IMR-90 (cell line): ENCODE measurements at regions not wholly inside any gene's neighbourhood (a gene's known extent, or its start where the extent isn't known, plus 50 kb on each side); places are given as distances from the start of the nearest gene placed in this dataset.

Experiments used
- ATAC-seq: fragments of 200-7000 bp; cut with Tn5 transposase; 2 replicates; pipeline ENCODE4 v1.9.1; 2020; ENCODE audit warnings: low read depth, mild to moderate bottlenecking, moderate library complexity
- BruUV-seq: library from RNA; stranded (reverse); fragments of 400-500 nt; replicated peaks from 2 replicates; lab custom pipeline; 2021; lab: Mats Ljungman, UMichigan
- CTCF ChIA-PET: fragments of 300-600 bp; formaldehyde crosslinking; extraction: SDS; loops from one replicate; lab custom pipeline; 2021; ENCODE audit warnings: antibody characterized with exemption; lab: Yijun Ruan, JAX
- POLR2A ChIA-PET: fragments of 300-600 bp; sonication (Branson Sonifier 250); formaldehyde crosslinking; loops from one replicate; lab custom pipeline; 2022; ENCODE audit warnings: antibody characterized with exemption; ENCODE audit not compliant: unreplicated experiment; lab: Charles Lee
- DNase-seq: peaks from one replicate; pipeline ENCODE4 v3.0.0; 2013
- H2AFZ ChIP-seq: replicated peaks from 2 replicates; pipeline ENCODE3; 2013; ENCODE audit warnings: low read length, mild to moderate bottlenecking; ENCODE audit not compliant: poor library complexity
- H2AK5ac ChIP-seq: 2 replicates; pipeline ENCODE4 v1.6.1; 2013; ENCODE audit warnings: low read depth, low read length, inconsistent platforms
- H2AK9ac ChIP-seq: replicated peaks from 2 replicates; pipeline ENCODE3; 2013; ENCODE audit warnings: mild to moderate bottlenecking, low read depth, low read length, moderate library complexity; ENCODE audit not compliant: poor library complexity
- H2BK120ac ChIP-seq: 2 replicates; pipeline ENCODE4 v1.6.1; 2013; ENCODE audit warnings: low read depth, low read length, inconsistent platforms
- H2BK15ac ChIP-seq: 3 replicates; pipeline ENCODE4 v1.6.1; 2013; ENCODE audit warnings: low read depth, low read length, inconsistent platforms
- H2BK20ac ChIP-seq: 2 replicates; pipeline ENCODE4 v1.6.1; 2013; ENCODE audit warnings: low read depth, mild to moderate bottlenecking, inconsistent platforms, low read length, moderate library complexity
- H2BK5ac ChIP-seq: 2 replicates; pipeline ENCODE4 v1.6.1; 2013; ENCODE audit warnings: mild to moderate bottlenecking, low read depth, low read length, inconsistent platforms; ENCODE audit not compliant: poor library complexity, severe bottlenecking
- H3K14ac ChIP-seq: replicated peaks from 2 replicates; pipeline ENCODE4 v1.6.1; 2013; ENCODE audit warnings: low read depth, low read length, inconsistent platforms
- H3K18ac ChIP-seq: 2 replicates; pipeline ENCODE4 v1.6.1; 2013; ENCODE audit warnings: low read depth, low read length, control low read depth
- H3K23ac ChIP-seq: 2 replicates; pipeline ENCODE4 v1.6.1; 2013; ENCODE audit warnings: low read depth, low read length, inconsistent platforms
- H3K27ac ChIP-seq: 2 replicates; pipeline ENCODE4 v1.5.1; 2013; ENCODE audit warnings: mild to moderate bottlenecking, control low read depth, low read length; ENCODE audit not compliant: insufficient read depth
- H3K27me3 ChIP-seq: 2 replicates; pipeline ENCODE4 v1.6.1; 2013; ENCODE audit warnings: low read length; ENCODE audit not compliant: control insufficient read depth, insufficient read depth
- H3K36me3 ChIP-seq: 2 replicates; pipeline ENCODE4 v1.6.1; 2013; ENCODE audit warnings: low read length, mixed read lengths; ENCODE audit not compliant: control insufficient read depth, insufficient read depth
- H3K4ac ChIP-seq: 2 replicates; pipeline ENCODE4 v1.6.1; 2013; ENCODE audit warnings: low read depth, low read length, inconsistent platforms
- H3K4me1 ChIP-seq: 2 replicates; pipeline ENCODE4 v1.6.1; 2013; ENCODE audit warnings: low read length, mixed read lengths; ENCODE audit not compliant: control insufficient read depth, insufficient read depth
- H3K4me2 ChIP-seq: 2 replicates; pipeline ENCODE4 v1.6.1; 2013; ENCODE audit warnings: low read depth, mild to moderate bottlenecking, control low read depth, low read length, moderate library complexity
- H3K4me3 ChIP-seq: 2 replicates; pipeline ENCODE4 v1.5.1; 2013; ENCODE audit warnings: low read depth, mild to moderate bottlenecking, control low read depth, low read length, moderate library complexity; ENCODE audit not compliant: insufficient read depth
- H3K56ac ChIP-seq: 2 replicates; pipeline ENCODE4 v1.6.1; 2013; ENCODE audit warnings: low read length, inconsistent platforms; ENCODE audit not compliant: insufficient read depth; ENCODE audit errors: extremely low read depth
- H3K79me1 ChIP-seq, 2 experiments: 2 replicates each; pipeline ENCODE4 v1.6.1; 2013; ENCODE audit warnings: low read length in 2 of 2, inconsistent platforms in 1 of 2, low read depth in 1 of 2
- H3K9ac ChIP-seq: 2 replicates; pipeline ENCODE4 v1.6.1; 2013; ENCODE audit warnings: low read depth, low read length, control low read depth
- H3K9me1 ChIP-seq: 2 replicates; pipeline ENCODE4 v1.6.1; 2013; ENCODE audit warnings: low read length, inconsistent platforms; ENCODE audit not compliant: insufficient read depth
- H3K9me3 ChIP-seq: 2 replicates; pipeline ENCODE4 v1.6.1; 2013; ENCODE audit warnings: low read length; ENCODE audit not compliant: control insufficient read depth, insufficient read depth
- H4K20me1 ChIP-seq: 2 replicates; pipeline ENCODE4 v1.6.1; 2013; ENCODE audit warnings: low read length, inconsistent platforms; ENCODE audit not compliant: insufficient read depth
- H4K5ac ChIP-seq: 2 replicates; pipeline ENCODE4 v1.6.1; 2013; ENCODE audit warnings: mild to moderate bottlenecking, low read depth, low read length, control low read depth
- H4K8ac ChIP-seq, 2 experiments: 2 replicates each; pipeline ENCODE4 v1.6.1; 2013; ENCODE audit warnings: low read depth in 2 of 2, low read length in 2 of 2, control low read depth in 1 of 2, inconsistent platforms in 1 of 2
- H4K91ac ChIP-seq: 2 replicates; pipeline ENCODE4 v1.6.1; 2013; ENCODE audit warnings: low read depth, low read length, inconsistent platforms; ENCODE audit not compliant: insufficient read depth
- BHLHE40 ChIP-seq: fragments of 150-350 bp; IDR thresholded peaks from 2 replicates; pipeline ENCODE4 v1.6.1; 2016; ENCODE audit warnings: mild to moderate bottlenecking, low read depth, low read length
- MXI1 ChIP-seq: IDR thresholded peaks from 2 replicates; pipeline ENCODE4 v1.6.1; 2012; ENCODE audit warnings: low read depth, mild to moderate bottlenecking, low read length, moderate library complexity, borderline replicate concordance
- POLR2A ChIP-seq: IDR thresholded peaks from 2 replicates; pipeline ENCODE4 v1.6.1; 2012; ENCODE audit warnings: mild to moderate bottlenecking, low read depth, low read length
- RCOR1 ChIP-seq: IDR thresholded peaks from 2 replicates; pipeline ENCODE4 v1.6.1; 2012; ENCODE audit warnings: mild to moderate bottlenecking, low read length, improper control_type of control experiment; ENCODE audit not compliant: insufficient replicate concordance
- RFX5 ChIP-seq: IDR thresholded peaks from 2 replicates; pipeline ENCODE4 v1.8.0; 2012; ENCODE audit warnings: low read depth, mild to moderate bottlenecking, low read length, moderate library complexity
- WGBS, 2 experiments: methylation state at CpG; one replicate each; pipeline versions ENCODE4 v1.1.5 to v1.1.7; 2013; ENCODE audit warnings: missing lambda C conversion rate in 2 of 2; ENCODE audit not compliant: insufficient read length in 1 of 2; ENCODE audit errors: extremely low coverage in 2 of 2; 5-methylcytosine and 5-hydroxymethylcytosine counted together
- dilution Hi-C: fragments of 300-500 bp; cut with HindIII; formaldehyde crosslinking; loops from one replicate; pipeline ENCODE4 v1.14.3; 2018; ENCODE audit warnings: low sequenced_read_pairs; ENCODE audit not compliant: unreplicated experiment
- in situ Hi-C: fragments of 300-500 bp; cut with MboI; formaldehyde crosslinking; loops from 3 replicates; pipeline ENCODE4 v1.14.3; 2019; ENCODE audit warnings: low sequenced_read_pairs, inconsistent platforms, mixed read lengths
- intact Hi-C: fragments of 100-400 bp; cut with micrococcal nuclease; formaldehyde crosslinking; loops from 2 replicates; pipeline ENCODE4 v1.10.0; 2022
- TF ChIP-seq, protein P1 (sequence below): fragments of 150-350 bp; IDR thresholded peaks from 2 replicates; pipeline ENCODE4 v1.6.1; 2016; ENCODE audit warnings: low read depth, mild to moderate bottlenecking, low read length, moderate library complexity, borderline replicate concordance

- TF ChIP-seq RFX5, result no peak
- no peak for TF ChIP-seq RCOR1
Measured at GRCh38 chr6:26157251-26158075, 70.2 kb downstream of the HFE start (continued).

GRCh38 chr6:26158076-26158580 is 70.9 kb downstream of the HFE start:
- POLR2A ChIA-PET, result interaction anchor here (0.6 to 6.2 kb wide), 10 partner anchors 15 to 1674 kb away, joined by 3 to 95 read pairs (median 6); a partner anchor contains a TSS
- H4K20me1 ChIP-seq, result peaks cover 14% of the 10 kb centered on the region
- CTCF ChIA-PET, result interaction anchor here (0.9 kb wide), 1 partner anchor 34 kb away, joined by 3 read pairs; a partner anchor contains a TSS
- peak overlapping the region; percentile 53 for H3K27ac ChIP-seq
- no peak overlapping the region for H4K91ac ChIP-seq
- in situ Hi-C loops (no loop called here), dilution Hi-C loops (no loop called here), intact Hi-C loops (loop anchor here (1.0 to 2.0 kb wide), 2 partner anchors 34 to 39 kb away; a partner anchor contains a TSS)
- H2BK5ac ChIP-seq, result peak overlapping the region; percentile 79
- peak overlapping the region; percentile 5; the same call in 1 of the 2 replicates for H3K14ac ChIP-seq
- H3K56ac ChIP-seq, result peak overlapping the region; percentile 78; the same call in 1 of the 2 replicates
- H3K9me3 ChIP-seq, result no peaks in the 10 kb centered on the region
- H3K36me3 ChIP-seq, result no peaks in the 10 kb centered on the region
- H3K27me3 ChIP-seq, result no peaks in the 10 kb centered on the region
- H3K4ac ChIP-seq, result peak overlapping the region; percentile 35
- TSS peak; percentile 95 for BruUV-seq
- H3K4me2 ChIP-seq, result peak overlapping the region; percentile 91
- peak overlapping the region; percentile 75 for H3K4me3 ChIP-seq
- H3K9ac ChIP-seq, result peak overlapping the region; percentile 99
- H2BK15ac ChIP-seq, result no peak overlapping the region
- no peak for DNase-seq
- no peak overlapping the region; the same call in 1 of the 2 replicates for H4K5ac ChIP-seq
- no peak overlapping the region for H2BK120ac ChIP-seq
- no peak overlapping the region for H2BK20ac ChIP-seq
- H3K18ac ChIP-seq, result peak overlapping the region; percentile 5; the same call in 1 of the 2 replicates
- H3K23ac ChIP-seq, result peak overlapping the region; percentile 46; the same call in 1 of the 2 replicates
- H3K9me1 ChIP-seq, result no peaks in the 10 kb centered on the region
- H2AK9ac ChIP-seq, result no peak overlapping the region
- peak overlapping the region; percentile 7 for H2AFZ ChIP-seq
- ATAC-seq, result peak; percentile 2
- 0 out of 2 replicates have a peak, but pooled peaks cover 1% of the 10 kb centered on the region for H3K4me1 ChIP-seq
- H2AK5ac ChIP-seq, result peak overlapping the region; percentile 3; the same call in 1 of the 2 replicates
- TF ChIP-seq MXI1 (0 out of 2 replicates have a peak, but pooled peaks have one; percentile 45), POLR2A (peak; percentile 92), BHLHE40 (no peak)
- TF ChIP-seq, protein P1, sequence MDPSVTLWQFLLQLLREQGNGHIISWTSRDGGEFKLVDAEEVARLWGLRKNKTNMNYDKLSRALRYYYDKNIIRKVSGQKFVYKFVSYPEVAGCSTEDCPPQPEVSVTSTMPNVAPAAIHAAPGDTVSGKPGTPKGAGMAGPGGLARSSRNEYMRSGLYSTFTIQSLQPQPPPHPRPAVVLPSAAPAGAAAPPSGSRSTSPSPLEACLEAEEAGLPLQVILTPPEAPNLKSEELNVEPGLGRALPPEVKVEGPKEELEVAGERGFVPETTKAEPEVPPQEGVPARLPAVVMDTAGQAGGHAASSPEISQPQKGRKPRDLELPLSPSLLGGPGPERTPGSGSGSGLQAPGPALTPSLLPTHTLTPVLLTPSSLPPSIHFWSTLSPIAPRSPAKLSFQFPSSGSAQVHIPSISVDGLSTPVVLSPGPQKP, result no peak
- no peak overlapping the region; a peak in 1 of 4 replicates for H4K8ac ChIP-seq
- peaks cover 6 to 11% of the 10 kb centered on the region in 2 experiments; a peak in 3 of 4 replicates for H3K79me1 ChIP-seq
- 0% methylated on average over 10 of the region's 30 CpGs; no CpG with 5 or more reads in 1 of the 2 experiments for WGBS, 2 experiments
